ENCODE measurements at regions not wholly inside any gene's neighbourhood (a gene's known extent, or its start where the extent isn't known, plus 50 kb on each side); places are given as distances from the start of the nearest gene placed in this dataset.

DNA sequence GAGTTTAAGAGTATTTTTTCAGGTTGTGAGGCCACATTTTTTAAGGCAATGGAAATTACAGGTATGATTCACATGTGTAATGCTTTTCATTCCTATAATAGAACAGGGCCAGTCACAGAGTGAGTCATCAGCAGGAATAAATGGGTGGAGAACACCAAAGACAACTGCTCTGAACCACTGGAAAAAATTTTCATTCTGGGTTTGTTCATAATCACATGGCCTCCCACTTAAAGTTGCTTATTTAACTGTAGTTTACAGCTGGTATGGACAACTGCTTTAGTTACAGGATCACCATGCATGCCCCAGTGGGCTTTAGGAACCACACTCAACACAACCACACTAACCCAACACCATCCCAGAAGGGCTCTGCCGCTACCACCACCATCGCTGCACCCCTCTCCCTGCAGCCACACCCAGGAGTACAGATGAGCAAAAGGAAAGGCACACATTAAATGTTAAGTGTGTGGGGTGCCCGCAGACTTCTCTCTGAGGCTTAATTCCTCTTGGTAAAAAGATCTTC lies 107.0 kb upstream of the DST start:
- TF ChIP-seq, protein P1, sequence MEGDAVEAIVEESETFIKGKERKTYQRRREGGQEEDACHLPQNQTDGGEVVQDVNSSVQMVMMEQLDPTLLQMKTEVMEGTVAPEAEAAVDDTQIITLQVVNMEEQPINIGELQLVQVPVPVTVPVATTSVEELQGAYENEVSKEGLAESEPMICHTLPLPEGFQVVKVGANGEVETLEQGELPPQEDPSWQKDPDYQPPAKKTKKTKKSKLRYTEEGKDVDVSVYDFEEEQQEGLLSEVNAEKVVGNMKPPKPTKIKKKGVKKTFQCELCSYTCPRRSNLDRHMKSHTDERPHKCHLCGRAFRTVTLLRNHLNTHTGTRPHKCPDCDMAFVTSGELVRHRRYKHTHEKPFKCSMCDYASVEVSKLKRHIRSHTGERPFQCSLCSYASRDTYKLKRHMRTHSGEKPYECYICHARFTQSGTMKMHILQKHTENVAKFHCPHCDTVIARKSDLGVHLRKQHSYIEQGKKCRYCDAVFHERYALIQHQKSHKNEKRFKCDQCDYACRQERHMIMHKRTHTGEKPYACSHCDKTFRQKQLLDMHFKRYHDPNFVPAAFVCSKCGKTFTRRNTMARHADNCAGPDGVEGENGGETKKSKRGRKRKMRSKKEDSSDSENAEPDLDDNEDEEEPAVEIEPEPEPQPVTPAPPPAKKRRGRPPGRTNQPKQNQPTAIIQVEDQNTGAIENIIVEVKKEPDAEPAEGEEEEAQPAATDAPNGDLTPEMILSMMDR (IDR thresholded peaks at IDR 0.05): no peak
- no peak for TF ChIP-seq EZH2 (IDR thresholded peaks at IDR 0.05; ENCODE audit: borderline replicate concordance, insufficient read depth, low read depth, low read length, poor library complexity, severe bottlenecking)

Data from B cell (primary cell).